Small intestine (tissue), 7 donors: ENCODE measurements at regions not wholly inside any gene's neighbourhood (a gene's known extent, or its start where the extent isn't known, plus 50 kb on each side); places are given as distances from the start of the nearest gene placed in this dataset.

Experiments
- DNase-seq, 2 donors: peaks; one replicate each; pipeline versions ENCODE4 v3.0.0 to v3.0.0-alpha.2; 2013
- FAIRE-seq: peaks from 2 replicates; lab custom pipeline; 2012; peaks lifted over from hg19 to GRCh38; lab: Jason Lieb, UNC
- H3K27ac ChIP-seq, 3 donors: one replicate each; pipeline ENCODE4 v1.5.1; 2013; ENCODE audit warnings: low read length in 2 of 3, mild to moderate bottlenecking in 2 of 3, control low read depth in 1 of 3, inconsistent platforms in 1 of 3, low read depth in 1 of 3, moderate library complexity in 1 of 3
- H3K27me3 ChIP-seq, 3 donors: one replicate each; pipeline ENCODE4 v1.6.1; 2013; ENCODE audit warnings: low read length in 3 of 3, inconsistent platforms in 1 of 3; ENCODE audit not compliant: control insufficient read depth in 3 of 3, insufficient read depth in 3 of 3
- H3K36me3 ChIP-seq, 3 donors: one replicate each; pipeline ENCODE4 v1.6.1; 2013; ENCODE audit warnings: low read length in 3 of 3, inconsistent platforms in 1 of 3, low read depth in 1 of 3, mild to moderate bottlenecking in 1 of 3, moderate library complexity in 1 of 3; ENCODE audit not compliant: control insufficient read depth in 3 of 3, insufficient read depth in 2 of 3
- H3K4me1 ChIP-seq, 3 donors: one replicate each; pipeline ENCODE4 v1.6.1; 2013; ENCODE audit warnings: low read length in 2 of 3, inconsistent platforms in 1 of 3, low read depth in 1 of 3, mild to moderate bottlenecking in 1 of 3, moderate library complexity in 1 of 3; ENCODE audit not compliant: control insufficient read depth in 3 of 3, insufficient read depth in 2 of 3
- H3K4me3 ChIP-seq, 3 donors: one replicate each; pipeline ENCODE4 v1.5.1; 2013; ENCODE audit warnings: low read length in 3 of 3, control low read depth in 1 of 3, inconsistent platforms in 1 of 3, low read depth in 1 of 3, mild to moderate bottlenecking in 1 of 3, moderate library complexity in 1 of 3
- H3K9me3 ChIP-seq, 2 donors: one replicate each; pipeline ENCODE4 v1.6.1; 2013; ENCODE audit warnings: low read depth in 1 of 2, low read length in 1 of 2; ENCODE audit not compliant: control insufficient read depth in 2 of 2, insufficient read depth in 1 of 2
- WGBS, 3 donors: extraction: QIAGEN DNeasy Blood & Tissue Kit; methylation state at CpG; one replicate each; pipeline ENCODE4 v1.1.7; 2013; 5-methylcytosine and 5-hydroxymethylcytosine counted together
- donor health status: healthy with polysubstance abuse.
- donor health status: control.
- donor health status: control.
- donor health status: Bipolar disorder and iron deficiency.
- donor health status: healthy.

DNA sequence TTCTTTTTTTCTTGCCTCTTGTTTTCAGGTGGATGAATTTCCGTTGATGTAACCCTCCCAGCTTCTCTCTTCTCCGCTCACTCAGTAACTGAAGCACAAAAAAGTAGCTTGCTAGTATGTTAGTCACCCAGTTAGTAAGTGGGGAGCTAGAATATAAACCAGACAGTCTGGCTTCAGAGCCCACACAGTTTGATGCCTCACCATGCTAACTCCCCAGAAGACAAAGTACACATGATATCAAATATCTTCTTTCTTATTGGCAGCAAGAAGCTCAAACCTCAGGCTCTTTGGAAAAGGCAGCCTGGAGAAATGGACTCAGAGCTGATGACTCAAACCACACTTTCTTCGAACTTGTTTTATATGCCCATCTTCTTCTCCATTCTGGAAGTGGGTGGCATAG lies 187.5 kb upstream of the PLXNA2 start:
- H3K36me3 ChIP-seq, result no peaks in the 10 kb centered on the region
- H3K27me3 ChIP-seq, result peaks cover 0 to 7% (median 0%) of the 10 kb centered on the region in 3 donors
- no peaks in the 10 kb centered on the region for H3K9me3 ChIP-seq
- no peak for DNase-seq
- 71 to 82% (median 78%) methylated on average over 3 of the region's 3 CpGs for WGBS, 3 donors
- FAIRE-seq, result no peak
- H3K27ac ChIP-seq, result no peak overlapping the region
- no peak overlapping the region for H3K4me3 ChIP-seq
- peaks cover 0 to 4% (median 0%) of the 10 kb centered on the region in 3 donors for H3K4me1 ChIP-seq

DNA sequence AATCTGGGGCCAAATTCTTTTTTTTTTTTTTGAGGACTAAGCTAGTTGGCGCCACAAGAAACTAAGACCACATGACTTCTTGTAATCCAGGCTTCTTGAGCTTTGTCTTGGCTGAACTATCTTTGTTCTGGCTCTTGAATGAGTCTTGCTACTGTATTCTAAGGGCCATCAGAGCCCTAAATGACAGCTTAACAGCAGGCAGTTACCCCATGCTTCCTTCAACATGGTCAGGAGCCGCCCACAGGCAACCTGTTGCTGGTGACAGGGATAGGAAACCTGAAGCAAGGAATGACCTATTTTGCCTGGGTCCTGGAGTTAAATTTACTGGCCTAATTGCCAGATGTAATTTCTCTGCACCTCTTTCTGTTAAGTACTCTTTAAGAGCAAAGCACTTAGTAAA lies 188.2 kb upstream of the PLXNA2 start:
- Histone ChIP-seq H3K4me1 (peaks cover 0 to 4% (median 0%) of the 10 kb centered on the region in 3 donors), H3K9me3 (no peaks in the 10 kb centered on the region), H3K27me3 (peaks cover 0 to 7% (median 0%) of the 10 kb centered on the region in 3 donors), H3K36me3 (no peaks in the 10 kb centered on the region), H3K27ac (no peak overlapping the region), H3K4me3 (no peak overlapping the region)
- 57 to 71% (median 67%) methylated on average over 2 of the region's 2 CpGs for WGBS, 3 donors
- FAIRE-seq (no peak), DNase-seq (no peak)

DNA sequence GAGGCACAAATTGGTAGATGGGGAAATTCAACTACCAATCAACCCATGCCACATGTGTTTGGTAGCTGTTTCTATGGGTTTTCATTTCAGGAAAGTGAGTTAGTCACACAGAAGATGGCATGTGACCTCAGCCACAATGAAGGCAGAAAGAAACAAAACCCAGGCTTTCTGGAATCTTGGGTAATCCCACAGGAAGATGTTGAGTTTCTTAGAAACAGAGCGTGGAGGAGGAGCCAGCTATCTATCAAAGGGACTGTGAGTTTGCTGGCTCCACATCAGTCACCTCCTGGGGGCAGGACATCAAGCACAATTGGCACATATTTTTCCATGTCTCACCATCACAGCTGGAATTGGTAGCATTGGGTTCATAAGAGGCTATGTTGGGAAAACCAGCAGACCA lies 188.9 kb upstream of the PLXNA2 start:
- peaks cover 0 to 4% (median 0%) of the 10 kb centered on the region in 3 donors for H3K4me1 ChIP-seq
- H3K9me3 ChIP-seq, result no peaks in the 10 kb centered on the region
- FAIRE-seq (no peak), DNase-seq (no peak)
- H3K4me3 ChIP-seq, result no peak overlapping the region
- WGBS, 3 donors, result 63 to 70% (median 64%) methylated on average over 1 of the region's 1 CpG
- H3K27me3 ChIP-seq, result peaks cover 0 to 7% (median 0%) of the 10 kb centered on the region in 3 donors
- no peaks in the 10 kb centered on the region for H3K36me3 ChIP-seq
- no peak overlapping the region for H3K27ac ChIP-seq

DNA sequence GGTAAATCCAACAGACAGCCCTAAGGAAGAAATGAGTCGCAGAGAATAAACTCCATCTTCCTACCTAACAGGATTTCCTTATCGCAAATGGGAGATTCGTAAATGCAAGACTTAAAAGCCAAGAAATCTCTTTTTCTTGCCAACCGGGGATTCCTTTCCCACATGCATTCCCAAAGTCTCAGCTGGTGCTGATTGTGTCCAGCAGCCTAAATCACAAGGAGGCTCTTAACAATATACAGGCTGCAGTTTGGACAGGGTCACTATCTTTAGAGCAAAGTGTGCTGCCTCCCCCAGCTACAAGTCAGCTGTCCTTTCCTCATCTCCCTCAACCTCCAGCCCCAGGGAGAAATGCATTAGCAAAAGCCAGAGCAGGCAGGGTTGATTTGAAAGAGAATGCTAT lies 189.8 kb upstream of the PLXNA2 start:
- 76 to 90% (median 90%) methylated on average over 4 of the region's 4 CpGs for WGBS, 3 donors
- H3K4me3 ChIP-seq, result no peak overlapping the region
- FAIRE-seq (no peak), DNase-seq (no peak)
- H3K4me1 ChIP-seq, result peaks cover 0 to 4% (median 0%) of the 10 kb centered on the region in 3 donors
- no peaks in the 10 kb centered on the region for H3K36me3 ChIP-seq
- no peaks in the 10 kb centered on the region for H3K9me3 ChIP-seq
- peaks cover 0 to 7% (median 0%) of the 10 kb centered on the region in 3 donors for H3K27me3 ChIP-seq
- H3K27ac ChIP-seq, result no peak overlapping the region

DNA sequence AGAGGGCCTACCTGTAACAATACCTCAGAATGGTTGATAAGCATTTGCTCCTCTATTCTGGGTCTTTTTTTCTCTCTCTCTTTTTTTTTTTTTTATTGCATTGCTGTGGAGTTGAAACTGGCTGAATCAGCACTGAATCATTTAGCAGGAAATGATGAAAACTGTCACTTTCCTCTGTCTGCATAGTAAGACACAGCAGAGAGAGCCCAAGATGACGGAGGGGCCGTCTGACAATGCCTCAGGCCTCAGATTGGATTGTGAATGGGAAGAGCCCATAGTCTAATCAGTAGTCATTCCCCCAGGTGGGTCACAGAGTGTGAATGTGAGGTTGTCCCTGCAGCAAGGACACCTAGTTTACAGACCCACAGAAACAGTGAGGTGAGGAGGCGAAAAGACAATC lies 193.2 kb upstream of the PLXNA2 start:
- no peak for DNase-seq
- FAIRE-seq, result no peak
- H3K9me3 ChIP-seq, result no peaks in the 10 kb centered on the region
- H3K27ac ChIP-seq, result no peak overlapping the region
- peaks cover 0 to under 1% (median 0%) of the 10 kb centered on the region in 3 donors for H3K27me3 ChIP-seq
- H3K36me3 ChIP-seq, result no peaks in the 10 kb centered on the region
- no peak overlapping the region for H3K4me3 ChIP-seq
- peaks cover 0 to 4% (median 0%) of the 10 kb centered on the region in 3 donors for H3K4me1 ChIP-seq
- WGBS, 3 donors, result 69 to 81% (median 72%) methylated on average over 3 of the region's 3 CpGs

DNA sequence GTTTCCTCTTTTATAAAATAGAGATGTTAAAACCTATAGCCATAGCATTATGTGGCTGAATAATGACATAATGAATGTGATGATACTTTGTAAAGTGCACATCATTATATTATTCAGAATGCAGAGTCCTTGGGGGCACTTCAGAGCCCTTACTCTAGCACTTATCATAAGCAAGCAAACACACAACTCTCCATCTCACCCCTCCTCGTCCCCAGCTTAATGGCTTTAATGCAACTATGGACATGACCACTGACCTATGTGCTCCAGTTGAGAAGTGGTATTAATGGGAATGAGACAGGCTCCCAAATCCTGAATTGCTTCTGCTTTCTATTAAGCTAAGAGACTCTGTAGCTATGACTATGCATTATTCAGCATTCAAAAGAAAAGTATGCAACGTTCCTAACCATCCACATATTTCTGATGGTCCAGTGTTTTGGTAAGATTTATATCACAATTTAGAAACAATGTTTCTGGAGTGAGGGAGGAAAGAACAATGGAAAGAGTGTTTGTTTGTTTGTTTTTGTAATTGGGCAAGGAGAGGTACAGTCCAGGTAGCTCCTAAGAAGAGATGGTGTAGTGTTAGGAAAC lies 194.0 kb upstream of the PLXNA2 start:
- Histone ChIP-seq H3K4me3 (no peak overlapping the region), H3K4me1 (peaks cover 0 to 4% (median 0%) of the 10 kb centered on the region in 3 donors), H3K36me3 (no peaks in the 10 kb centered on the region), H3K9me3 (no peaks in the 10 kb centered on the region), H3K27me3 (no peaks in the 10 kb centered on the region), H3K27ac (no peak overlapping the region)
- FAIRE-seq (no peak), DNase-seq (no peak)
- 38 to 48% (median 40%) methylated on average over 2 of the region's 2 CpGs for WGBS, 3 donors

DNA sequence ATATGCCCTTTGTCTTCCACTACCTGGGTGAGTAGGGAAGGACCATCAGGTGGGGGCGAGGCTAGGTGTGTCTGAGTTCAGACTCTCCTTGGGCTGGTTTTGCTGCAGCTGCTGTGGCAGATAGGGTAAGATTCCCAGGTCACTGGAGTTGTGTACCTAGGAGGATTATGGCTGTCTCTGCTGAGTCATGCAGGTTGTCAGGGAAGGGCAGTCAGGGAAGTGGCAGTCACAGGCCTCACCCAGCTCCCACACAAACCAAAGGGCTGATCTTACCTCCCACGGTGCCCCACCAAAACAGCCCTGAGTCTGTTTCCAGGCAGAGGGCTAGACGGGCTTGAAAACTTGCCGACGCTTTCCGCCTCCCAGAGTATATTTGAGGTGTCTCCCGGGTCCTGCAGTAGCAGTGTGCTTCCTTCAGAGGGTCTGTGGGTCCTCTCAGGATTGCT lies 201.6 kb upstream of the PLXNA2 start:
- 49 to 56% (median 53%) methylated on average over 7 of the region's 7 CpGs for WGBS, 3 donors
- Histone ChIP-seq H3K4me1 (no peaks in the 10 kb centered on the region), H3K9me3 (peaks cover 0 to 12% of the 10 kb centered on the region in 2 donors), H3K4me3 (no peak overlapping the region), H3K27me3 (peaks cover 0 to 4% (median 4%) of the 10 kb centered on the region in 3 donors), H3K27ac (peak overlapping the region in 2 of 3 donors; percentile 75 to 97), H3K36me3 (no peaks in the 10 kb centered on the region)
- FAIRE-seq, result no peak
- DNase-seq, result peak in 1 of 2 donors; percentile 98

DNA sequence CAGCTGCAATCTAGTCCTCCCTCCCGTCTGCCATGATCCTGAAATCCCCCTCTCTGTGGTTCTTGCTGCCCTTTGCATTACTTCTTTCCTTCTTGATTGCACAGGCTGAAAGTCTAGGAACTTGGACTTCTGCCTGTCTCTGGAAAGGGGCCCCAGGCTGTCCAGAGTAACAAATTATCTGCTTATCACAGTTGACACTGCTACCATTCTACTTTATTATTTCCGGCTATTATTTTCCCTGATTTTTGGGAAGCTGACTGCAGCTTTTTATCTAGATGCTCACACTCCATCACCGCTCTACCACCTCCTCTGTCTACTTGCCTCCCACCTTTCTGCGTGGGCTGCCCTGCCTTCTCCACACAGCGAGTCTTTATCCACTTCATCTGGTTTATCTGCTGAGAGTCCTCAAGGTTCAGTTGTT lies 202.1 kb upstream of the PLXNA2 start:
- FAIRE-seq (no peak), DNase-seq (peak in 1 of 2 donors; percentile 76)
- H3K4me3 ChIP-seq, result no peak overlapping the region
- H3K4me1 ChIP-seq, result no peaks in the 10 kb centered on the region
- H3K9me3 ChIP-seq, result peaks cover 0 to 12% of the 10 kb centered on the region in 2 donors
- H3K27me3 ChIP-seq, result peaks cover 0 to 5% (median 4%) of the 10 kb centered on the region in 3 donors
- WGBS, 3 donors, result 49 to 62% (median 53%) methylated on average over 5 of the region's 5 CpGs
- H3K36me3 ChIP-seq, result no peaks in the 10 kb centered on the region
- H3K27ac ChIP-seq, result peak overlapping the region in 2 of 3 donors; percentile 75 to 97
